ENCODE measurements at regions not wholly inside any gene's neighbourhood (a gene's known extent, or its start where the extent isn't known, plus 50 kb on each side); places are given as distances from the start of the nearest gene placed in this dataset.

DNA sequence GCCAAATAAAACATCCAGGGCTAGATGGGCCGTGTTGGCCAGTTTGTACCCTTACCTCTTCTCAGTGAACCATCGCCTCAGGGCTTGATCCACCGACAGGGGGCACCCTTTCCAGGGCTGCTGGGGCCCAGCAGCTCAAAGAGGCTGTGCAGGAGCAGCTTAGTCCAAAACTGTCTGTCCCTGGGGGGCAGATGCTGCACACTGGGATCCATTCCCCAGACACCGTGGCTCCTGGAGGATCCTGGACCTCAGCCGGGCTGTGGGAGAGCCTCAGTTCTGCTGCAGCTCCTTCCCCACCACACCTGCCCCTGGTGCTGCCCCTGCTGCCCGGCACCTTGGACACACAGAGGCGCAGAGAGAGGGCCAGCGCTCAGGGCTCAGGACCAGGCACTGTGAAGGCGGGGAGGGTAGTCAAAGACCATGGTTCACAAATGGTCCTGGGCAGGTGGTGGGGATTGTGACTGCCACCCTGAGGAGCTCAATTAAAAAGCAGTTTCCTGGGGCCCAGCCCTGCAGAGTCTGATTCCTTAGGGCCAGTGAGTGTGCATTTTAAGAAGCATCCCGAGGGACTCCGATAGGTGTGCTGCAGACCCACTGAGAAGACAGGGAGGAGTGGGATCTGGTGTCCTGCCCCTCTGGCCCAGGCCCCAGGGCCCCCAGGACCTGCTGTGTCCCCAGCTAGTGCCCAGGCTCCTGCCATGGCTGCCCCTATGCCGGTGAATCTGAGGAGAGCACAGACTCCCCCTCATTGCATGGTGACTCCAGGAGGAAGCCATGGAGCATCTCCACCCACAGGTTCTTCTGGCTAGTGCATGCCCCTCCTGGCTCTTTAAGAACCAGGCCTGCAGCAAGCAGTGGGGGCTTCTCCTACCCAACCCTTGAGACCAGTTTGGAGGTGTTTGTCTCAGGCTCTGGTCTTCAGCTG lies 86.5 kb upstream of the PRR20G start:
- no peak for DNase-seq (ENCODE audit: low spot score)

DNA sequence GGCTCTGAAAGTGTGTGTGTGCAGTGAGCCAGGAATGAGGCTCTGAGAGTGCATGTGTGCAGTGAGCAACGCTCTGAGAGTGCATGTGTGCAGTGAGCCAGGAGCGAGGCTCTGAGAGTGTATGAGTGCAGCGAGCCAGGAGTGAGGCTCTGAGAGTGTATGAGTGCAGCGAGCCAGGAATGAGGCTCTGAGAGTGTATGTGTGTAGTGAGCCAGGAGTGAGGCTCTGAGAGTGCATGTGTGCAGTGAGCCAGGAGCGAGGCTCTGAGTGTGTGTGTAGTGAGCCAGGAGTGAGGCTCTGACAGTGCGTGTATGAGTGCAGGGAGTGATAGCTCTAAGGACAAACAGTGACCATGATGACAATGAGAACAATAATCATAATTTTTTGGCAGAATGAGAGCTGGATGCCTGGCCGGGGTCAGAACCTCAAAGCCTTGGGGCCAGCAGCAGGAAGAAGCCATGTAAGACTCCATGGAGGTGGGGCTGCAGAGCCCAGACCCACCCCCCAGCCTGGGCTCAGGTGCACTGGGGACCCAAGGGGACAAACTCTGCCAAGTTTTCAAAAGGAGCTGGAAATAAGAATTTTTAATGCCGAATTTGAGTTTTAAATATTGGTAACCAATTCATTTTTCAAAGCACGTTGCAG lies 85.7 kb upstream of the PRR20G start:
- DNase-seq (ENCODE audit: low spot score) = no peak

GRCh38 chr3:127371846-127372245 lies 84.0 kb upstream of the PRR20G start:
- no peak for DNase-seq (ENCODE audit: low spot score)

- DNase-seq (ENCODE audit: low spot score) = no peak
Measured at GRCh38 chr3:127371334-127371733, 83.5 kb upstream of the PRR20G start.

DNA sequence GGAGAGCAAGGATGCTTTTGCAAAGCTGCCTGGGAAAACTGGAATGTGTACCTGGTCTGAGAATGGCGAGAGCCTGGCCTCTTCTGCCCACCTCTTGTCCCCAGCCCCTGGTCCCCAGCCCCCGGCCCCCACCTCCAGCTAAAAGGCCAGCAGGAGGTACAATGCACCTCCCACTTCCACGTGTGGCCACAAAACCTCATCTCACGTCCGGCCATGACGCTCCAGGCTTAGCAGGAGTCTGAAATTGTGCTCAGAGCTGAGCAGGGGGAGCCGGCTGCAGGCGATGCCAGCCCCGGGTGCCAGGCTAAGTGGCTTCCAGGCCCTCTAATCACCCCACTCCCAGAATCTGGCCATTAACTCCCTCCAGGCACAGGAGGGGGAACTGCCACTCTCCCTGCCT lies 83.1 kb upstream of the PRR20G start:
- DNase-seq (ENCODE audit: low spot score) = no peak

DNA sequence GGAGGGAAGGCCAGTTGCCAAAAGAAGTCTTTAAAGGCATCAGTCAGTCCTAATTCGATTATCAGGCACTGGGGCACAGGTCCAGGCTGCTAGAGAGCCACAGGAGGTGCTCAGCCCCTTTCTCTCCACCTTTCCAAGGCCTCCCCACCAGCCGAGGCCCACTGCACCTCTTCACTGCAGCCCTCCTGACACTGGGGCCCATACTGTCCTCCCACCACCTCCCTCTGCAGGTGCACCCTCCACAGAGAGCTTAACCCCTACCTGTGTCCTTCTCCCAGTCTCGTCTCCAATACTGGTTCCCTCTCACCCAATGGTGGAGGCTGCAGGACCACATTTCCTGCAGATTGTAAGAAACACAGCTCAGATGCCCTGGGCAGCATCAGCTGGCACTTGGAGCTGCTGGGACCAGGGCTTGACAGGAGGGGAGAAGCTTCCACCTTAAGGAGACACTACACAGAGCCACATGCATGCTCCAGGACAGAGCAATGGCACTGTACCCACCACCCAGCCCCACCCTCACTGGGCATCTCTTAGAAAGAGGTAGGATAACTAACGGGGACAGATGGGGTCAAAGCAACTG lies 81.6 kb upstream of the PRR20G start:
- DNase-seq (ENCODE audit: low spot score) = no peak

- no peak for DNase-seq (ENCODE audit: low spot score)
Measured at GRCh38 chr3:127368186-127369032, 80.6 kb upstream of the PRR20G start.

GRCh38 chr3:127367593-127367992 lies 79.7 kb upstream of the PRR20G start:
- no peak for DNase-seq (ENCODE audit: low spot score)

DNA sequence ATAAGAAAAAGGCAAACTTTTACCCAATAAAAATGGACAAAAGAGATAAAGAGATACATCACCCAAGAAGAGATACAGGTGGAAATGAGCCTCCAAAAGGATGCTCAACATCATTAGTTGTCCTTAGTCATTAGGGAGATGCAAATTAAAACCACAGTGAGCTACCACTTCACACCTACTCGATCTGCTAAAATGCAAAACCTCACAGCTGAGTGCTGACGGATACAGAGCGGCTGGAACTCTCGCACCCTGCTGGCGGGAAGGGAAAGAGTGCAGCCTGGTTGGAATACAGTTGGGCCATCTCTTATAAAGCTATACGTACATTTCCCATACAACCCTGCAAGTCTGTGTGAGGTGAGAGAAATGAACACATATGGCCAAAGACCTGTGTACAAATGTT lies 78.5 kb upstream of the PRR20G start:
- DNase-seq (ENCODE audit: low spot score) = no peak

DNA sequence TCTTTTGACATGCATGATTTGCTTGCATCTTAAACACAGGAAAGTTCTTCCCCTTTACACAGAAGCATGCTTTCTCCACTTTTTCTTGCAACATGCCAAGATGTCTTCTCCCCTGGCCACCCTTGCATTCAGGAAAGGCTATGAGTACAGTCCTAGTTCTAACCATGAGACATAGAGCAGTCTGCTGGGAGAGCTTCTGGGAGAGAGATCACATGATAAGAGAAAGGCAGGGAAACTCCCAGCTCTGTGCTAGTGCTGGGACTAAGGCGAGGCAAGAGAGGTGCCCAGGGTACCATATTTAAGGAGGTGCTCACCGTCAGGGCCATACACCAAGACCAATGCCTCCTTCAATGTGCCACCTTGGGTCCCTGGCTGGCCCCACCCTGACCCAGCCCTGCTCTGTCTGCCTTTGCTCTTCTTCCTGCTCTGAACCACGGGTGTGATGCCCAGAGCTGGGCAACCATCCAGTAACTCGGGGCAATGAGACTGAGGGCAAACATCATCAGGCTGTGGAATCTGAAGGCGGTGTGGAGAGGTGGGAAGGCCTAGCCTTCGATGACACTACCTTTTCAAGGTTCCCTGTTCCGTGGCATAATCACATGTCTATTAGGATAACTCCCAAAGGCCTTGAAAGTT lies 77.4 kb upstream of the PRR20G start:
- no peak for DNase-seq (ENCODE audit: low spot score)

DNA sequence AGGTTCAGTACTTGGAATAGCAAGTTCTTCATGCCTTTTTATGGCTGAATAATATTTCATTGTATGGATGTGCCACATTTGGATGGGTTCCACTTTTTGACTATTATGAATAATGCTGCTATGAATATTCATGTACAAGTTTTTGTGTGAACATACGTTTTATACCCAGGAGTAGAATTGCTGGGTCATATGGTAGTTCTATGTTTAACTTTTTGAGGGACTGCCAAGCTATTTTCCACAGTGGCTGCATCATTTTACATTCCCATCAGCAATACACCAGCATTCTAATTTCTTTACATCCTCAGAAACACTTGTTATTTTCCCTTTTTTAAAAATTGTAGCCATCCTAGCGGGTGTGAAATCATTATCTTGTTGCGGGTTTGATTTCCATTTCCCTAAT lies 76.0 kb upstream of the PRR20G start:
- no peak for DNase-seq (ENCODE audit: low spot score)

- no peak for DNase-seq (ENCODE audit: low spot score)
Measured at GRCh38 chr3:127363171-127363570, 75.3 kb upstream of the PRR20G start.

DNA sequence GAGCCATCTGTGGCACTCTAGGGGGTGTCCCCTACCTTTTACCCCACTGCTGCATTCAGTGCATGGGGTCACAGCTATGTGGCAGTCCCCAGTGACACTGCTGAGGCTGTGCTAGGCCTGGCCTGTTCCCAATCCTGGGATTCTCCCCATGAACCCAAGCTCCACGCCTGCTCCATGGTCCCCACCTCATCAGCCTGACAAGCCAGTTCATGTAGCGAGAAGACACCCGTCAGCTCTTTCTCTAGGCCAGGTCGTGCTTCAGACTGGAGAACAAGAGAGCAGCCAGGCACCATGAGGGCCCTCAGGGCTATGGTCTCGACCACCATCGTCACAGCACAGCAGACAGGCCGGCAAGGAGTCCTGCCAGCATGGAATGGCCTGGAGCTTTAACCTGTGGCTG lies 72.8 kb upstream of the PRR20G start:
- DNase-seq (ENCODE audit: low spot score) = no peak

DNA sequence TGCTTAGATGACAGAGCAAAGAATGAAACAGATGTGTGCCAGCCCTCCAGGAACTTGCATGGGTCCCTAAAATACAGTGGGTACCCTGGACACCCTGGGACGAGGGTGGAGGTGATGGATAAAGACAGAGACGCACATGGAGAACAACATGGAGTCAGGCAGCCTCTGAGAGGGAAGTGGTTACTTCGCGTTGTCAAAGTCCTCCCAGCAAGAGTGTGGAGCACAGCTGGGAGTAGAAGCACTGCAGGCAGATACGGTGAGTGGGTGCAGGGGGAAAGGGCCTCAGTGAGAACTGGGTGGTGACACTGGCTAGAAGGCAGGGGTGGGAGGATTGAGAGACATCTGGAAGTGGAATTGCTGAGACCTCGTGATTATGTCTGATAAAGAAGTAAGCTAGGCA lies 70.8 kb upstream of the PRR20G start:
- DNase-seq (ENCODE audit: low spot score) = no peak

DNA sequence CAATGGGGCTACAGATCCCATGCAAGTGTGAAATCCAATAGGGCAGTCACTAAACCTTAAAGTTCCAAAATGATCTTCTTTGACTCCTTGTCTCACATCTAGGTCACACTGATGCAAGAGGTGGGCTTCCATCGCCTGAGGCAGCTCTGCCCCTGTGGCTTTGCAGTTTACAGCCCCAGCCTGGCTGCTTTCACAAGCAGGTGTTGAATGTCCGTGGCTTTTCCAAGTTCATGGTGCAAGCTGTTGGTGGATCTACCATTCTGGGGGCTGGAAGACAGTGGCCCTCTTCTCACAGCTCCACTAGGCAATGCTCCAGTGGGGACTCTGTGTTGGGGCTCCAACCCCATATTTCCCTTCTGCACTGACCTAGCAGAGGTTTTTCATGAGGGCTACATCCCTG lies 68.5 kb upstream of the PRR20G start:
- DNase-seq (ENCODE audit: low spot score) = no peak

DNA sequence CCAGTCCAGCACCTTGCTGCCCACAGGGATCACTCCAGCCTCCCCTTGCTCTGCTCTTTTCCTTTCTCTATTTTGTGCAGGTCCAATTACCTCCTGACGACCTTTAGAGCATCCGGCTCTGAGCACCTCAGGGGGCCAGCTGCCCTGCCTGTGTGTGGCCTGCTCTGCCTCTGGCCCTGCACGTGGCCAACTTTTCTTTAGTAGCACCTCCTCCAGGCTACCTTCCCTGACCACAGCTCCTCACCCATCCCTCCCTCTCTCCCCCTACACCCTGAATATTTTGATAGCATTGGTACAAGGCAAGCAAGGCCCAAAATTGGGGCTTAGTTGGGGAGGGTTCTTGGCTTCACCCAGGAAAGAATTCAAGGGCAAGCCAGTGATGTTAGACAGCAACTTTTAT lies 66.9 kb upstream of the PRR20G start:
- DNase-seq (ENCODE audit: low spot score) = no peak

DNA sequence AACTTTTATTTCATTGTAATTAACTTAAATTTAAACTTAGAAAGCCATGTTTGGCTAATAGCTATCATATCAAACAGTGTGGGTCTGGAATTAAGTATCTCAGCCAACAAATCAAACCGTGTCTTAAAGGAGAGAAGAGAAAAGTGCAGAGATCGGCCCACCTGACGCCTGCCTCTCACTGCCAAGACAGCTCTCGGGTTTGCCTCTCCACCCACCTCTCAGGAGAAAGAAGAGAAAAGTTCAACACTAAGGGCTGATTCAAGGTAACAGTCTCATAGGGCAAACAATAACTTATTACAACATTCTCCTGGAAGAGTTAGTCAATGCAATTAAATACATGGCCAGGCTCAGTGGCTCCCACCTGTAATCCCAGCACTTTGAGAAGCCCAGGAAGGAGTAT lies 64.8 kb upstream of the PRR20G start:
- no peak for DNase-seq (ENCODE audit: low spot score)

DNA sequence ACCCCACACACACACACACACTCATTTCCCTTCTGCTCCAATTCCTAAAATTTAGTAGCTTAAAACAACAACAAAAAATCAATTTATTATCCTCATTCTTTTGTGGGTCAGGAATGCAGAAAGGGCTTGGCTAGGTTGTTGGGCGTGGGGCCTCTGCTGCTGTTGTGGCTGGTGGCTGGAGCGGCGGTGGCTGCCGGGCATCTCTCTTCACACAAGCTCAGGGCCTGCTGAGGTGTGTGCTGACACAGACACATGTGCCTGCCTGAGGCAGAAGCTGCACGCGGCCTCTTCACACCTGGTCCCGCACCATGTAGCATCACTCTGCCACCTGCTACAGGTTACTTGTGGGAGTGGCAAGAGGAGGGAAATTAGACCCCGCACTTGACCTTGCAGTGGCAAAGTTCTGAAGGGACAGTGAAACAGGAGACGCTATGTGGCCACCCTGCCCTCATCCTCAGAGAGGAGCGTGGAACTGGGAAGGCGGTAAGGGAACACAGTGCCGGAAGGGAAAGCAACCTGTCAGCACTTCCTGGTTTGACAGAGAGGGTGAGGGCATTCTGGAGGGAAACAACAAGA lies 64.0 kb upstream of the PRR20G start:
- no peak for DNase-seq (ENCODE audit: low spot score)

DNA sequence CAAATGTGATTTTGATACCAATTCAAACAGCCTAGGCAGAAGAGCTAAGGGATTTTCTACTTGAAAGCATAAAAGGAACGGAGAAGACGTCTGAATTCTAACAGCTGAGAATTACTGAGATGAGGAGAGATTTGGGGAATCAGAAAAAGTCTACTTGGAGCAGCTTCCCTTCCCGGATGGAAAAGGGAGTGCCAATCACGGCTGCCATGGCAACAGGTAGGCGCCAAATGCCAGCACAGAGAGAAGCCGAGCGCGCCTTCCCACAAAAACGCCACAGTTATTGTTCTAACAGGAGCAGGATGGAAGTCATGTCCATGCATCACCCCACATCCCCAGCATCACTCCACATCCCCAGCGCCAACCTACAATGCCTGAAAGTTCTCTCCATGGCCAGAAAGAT lies 63.5 kb upstream of the PRR20G start:
- DNase-seq (ENCODE audit: low spot score) = no peak

DNA sequence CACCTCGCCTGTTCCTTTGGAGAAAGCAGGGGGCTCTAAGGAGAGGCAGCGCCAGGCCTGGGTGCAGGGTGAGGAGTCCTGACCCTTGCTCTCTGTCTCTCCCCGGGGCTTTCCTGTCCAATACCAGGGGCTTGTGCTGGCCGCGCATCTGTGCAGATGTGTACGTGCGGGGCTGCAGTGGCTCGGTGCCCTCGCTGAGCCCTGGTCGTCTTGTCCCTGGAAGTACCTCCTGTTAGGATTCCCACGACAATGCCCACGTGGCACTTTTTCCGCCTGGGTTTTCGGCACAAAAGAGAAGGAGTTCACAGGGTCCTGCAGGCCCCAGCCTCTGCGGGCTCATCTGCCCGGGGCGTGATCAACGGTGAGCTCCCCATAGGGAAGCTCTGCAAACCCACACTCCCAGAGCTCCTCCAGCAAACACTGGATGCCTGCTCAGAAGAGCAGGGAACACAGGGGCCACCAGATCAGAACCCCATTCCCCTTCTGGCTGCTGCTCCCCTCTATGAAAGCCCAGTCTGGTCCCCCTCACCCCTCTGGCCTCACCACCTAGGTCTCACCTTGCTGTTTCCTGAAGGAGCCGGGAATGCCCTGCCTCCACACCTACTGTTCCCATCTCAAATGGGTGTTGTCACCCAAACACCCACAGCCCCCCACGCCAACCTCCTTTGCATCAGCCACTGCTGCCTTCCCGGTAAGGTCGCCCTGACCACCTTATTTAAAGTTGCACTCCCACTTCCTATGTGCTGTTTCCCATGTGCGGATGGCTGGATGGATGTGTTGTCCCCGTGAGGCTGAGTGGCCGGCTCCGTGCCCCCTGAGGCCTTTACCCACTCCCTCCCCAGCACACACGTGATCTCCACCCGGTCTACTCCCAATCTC lies 62.6 kb upstream of the PRR20G start:
- no peak for DNase-seq (ENCODE audit: low spot score)

All from CD4-positive, alpha-beta T cell treated with Interleukin-15 for 4 hours (primary cell).